Panc1 (cell line): ENCODE measurements at regions not wholly inside any gene's neighbourhood (a gene's known extent, or its start where the extent isn't known, plus 50 kb on each side); places are given as distances from the start of the nearest gene placed in this dataset.
"Not testable (repeated sequence)": the region's sequence is repeated elsewhere in the genome, so short reads cannot be mapped to it uniquely, and the experiment has no call there.

Source experiments
- ATAC-seq: fragments of 200-7000 bp; cut with Tn5 transposase; 2 replicates; pipeline ENCODE4 v1.9.1; 2020; ENCODE audit warnings: mild to moderate bottlenecking, moderate library complexity
- BruUV-seq: library from RNA; stranded (reverse); fragments of 400-500 nt; replicated peaks from 2 replicates; lab custom pipeline; 2021; lab: Mats Ljungman, UMichigan
- CTCF ChIA-PET: fragments of 300-600 bp; sonication (Branson Sonifier 250); formaldehyde crosslinking; loops from one replicate; lab custom pipeline; 2022; ENCODE audit warnings: antibody characterized with exemption; lab: Charles Lee
- POLR2A ChIA-PET: fragments of 300-600 bp; sonication (Branson Sonifier 250); formaldehyde crosslinking; loops from one replicate; lab custom pipeline; 2022; ENCODE audit warnings: antibody characterized with exemption; lab: Charles Lee
- DNase-seq: peaks from one replicate; pipeline ENCODE4 v3.0.0-alpha.2; 2010; ENCODE audit warnings: low read depth, low spot score
- H3K27ac ChIP-seq: 2 replicates; pipeline ENCODE4 v1.5.1; 2011; ENCODE audit warnings: mild to moderate bottlenecking, low read length, inconsistent platforms
- H3K27me3 ChIP-seq: fragments of 200-500 bp; sonication (Bioruptor generic); 2 replicates; pipeline ENCODE4 v1.6.0; 2014; ENCODE audit warnings: low read length, inconsistent platforms; ENCODE audit not compliant: control insufficient read depth, insufficient read depth
- H3K36me3 ChIP-seq: fragments of 200-500 bp; sonication (Bioruptor generic); 2 replicates; pipeline ENCODE4 v1.5.1; 2014; ENCODE audit warnings: inconsistent platforms, mild to moderate bottlenecking, low read length, moderate library complexity; ENCODE audit not compliant: control insufficient read depth, insufficient read depth
- H3K4me1 ChIP-seq: 2 replicates; pipeline ENCODE4 v1.5.1; 2011; ENCODE audit warnings: inconsistent platforms, mild to moderate bottlenecking, low read length, moderate library complexity; ENCODE audit not compliant: control insufficient read depth, insufficient read depth
- H3K4me3 ChIP-seq, 2 experiments: 2 replicates each; pipeline ENCODE4 v1.5.1; 2011 to 2012; ENCODE audit warnings: low read depth in 2 of 2, low read length in 2 of 2, mild to moderate bottlenecking in 2 of 2, inconsistent platforms in 1 of 2, moderate library complexity in 1 of 2
- H3K9me3 ChIP-seq: fragments of 200-500 bp; sonication (Bioruptor generic); 2 replicates; pipeline ENCODE4 v1.5.1; 2014; ENCODE audit warnings: low read depth, mild to moderate bottlenecking, inconsistent platforms, low read length, moderate library complexity; ENCODE audit not compliant: control insufficient read depth, insufficient read depth
- CTCF ChIP-seq: fragments of 450-650 bp; IDR thresholded peaks from 2 replicates; pipeline ENCODE4 v1.5.1; 2017; ENCODE audit warnings: mild to moderate bottlenecking
- POLR2AphosphoS5 ChIP-seq: IDR thresholded peaks from 2 replicates; pipeline ENCODE4 v1.6.1; 2012; ENCODE audit warnings: mild to moderate bottlenecking, low read depth, low read length, moderate library complexity
- REST ChIP-seq, 2 experiments: IDR thresholded peaks; 2 replicates each; pipeline ENCODE4 v1.6.1; 2011 to 2012; ENCODE audit warnings: low read depth in 2 of 2, control low read depth in 1 of 2, low read length in 1 of 2, mild to moderate bottlenecking in 1 of 2, moderate library complexity in 1 of 2; ENCODE audit not compliant: insufficient read depth in 1 of 2
- SIN3A ChIP-seq: IDR thresholded peaks from 2 replicates; pipeline ENCODE4 v1.6.1; 2012; ENCODE audit warnings: low read depth, mild to moderate bottlenecking, low read length, moderate library complexity, borderline replicate concordance; ENCODE audit not compliant: insufficient read depth
- TCF7L2 ChIP-seq: IDR thresholded peaks from 2 replicates; pipeline ENCODE4 v1.6.1; 2011; ENCODE audit warnings: mild to moderate bottlenecking, low read depth, low read length, inconsistent platforms
- in situ Hi-C: cut with HindIII; loops from 2 replicates; pipeline ENCODE4 v1.10.0; 2016; ENCODE audit warnings: low sequenced_read_pairs, low pct_unique_long_range_greater_than_20kb
- intact Hi-C: fragments of 100-400 bp; cut with micrococcal nuclease; formaldehyde crosslinking; loops from one replicate; pipeline ENCODE4 v1.10.0; 2022; ENCODE audit not compliant: unreplicated experiment

- CTCF ChIA-PET, result no interaction called here
Measured at GRCh38 chr12:67546746-67547145, 101.8 kb upstream of the DYRK2 start.

GRCh38 chr12:67555075-67555717, 93.3 kb upstream of the DYRK2 start:
- ATAC-seq, POLR2A ChIA-PET, H3K4me1 ChIP-seq, H3K9me3 ChIP-seq, H3K27ac ChIP-seq, in situ Hi-C loops, DNase-seq, CTCF ChIA-PET, H3K36me3 ChIP-seq, intact Hi-C loops, H3K4me3 ChIP-seq, BruUV-seq, H3K27me3 ChIP-seq: not testable (repeated sequence)

More at GRCh38 chr12:67546746-67547145, 101.8 kb upstream of the DYRK2 start:
- H3K36me3 ChIP-seq, result no peaks in the 10 kb centered on the region
- no peak overlapping the region for H3K27ac ChIP-seq
- TF ChIP-seq CTCF, result no peak
- TF ChIP-seq REST (IDR thresholded peaks at IDR 0.05; ENCODE audit: insufficient read depth in 1 of 2, low read depth in 2 of 2, low read length in 1 of 2), result no peak
- TF ChIP-seq POLR2AphosphoS5, result no peak
- no peak for TF ChIP-seq TCF7L2
- no peak for TF ChIP-seq SIN3A
- DNase-seq, result no peak
- no peaks in the 10 kb centered on the region for H3K4me1 ChIP-seq
- in situ Hi-C loops (no loop called here), intact Hi-C loops (no loop called here)
- no peaks in the 10 kb centered on the region for H3K9me3 ChIP-seq
- POLR2A ChIA-PET, result no interaction called here
- no TSS peak for BruUV-seq
- H3K4me3 ChIP-seq, result no peak overlapping the region
- ATAC-seq, result no peak
- no peaks in the 10 kb centered on the region for H3K27me3 ChIP-seq

- no peak overlapping the region for H3K4me3 ChIP-seq
- in situ Hi-C loops (no loop called here), intact Hi-C loops (no loop called here)
- no peaks in the 10 kb centered on the region for H3K36me3 ChIP-seq
- no peak for DNase-seq
- CTCF ChIA-PET, result no interaction called here
- no peaks in the 10 kb centered on the region; the same call in 1 of the 2 replicates for H3K27me3 ChIP-seq
- BruUV-seq, result no TSS peak
- POLR2A ChIA-PET, result no interaction called here
- H3K4me1 ChIP-seq, result no peaks in the 10 kb centered on the region
- no peak for TF ChIP-seq TCF7L2
- TF ChIP-seq REST (IDR thresholded peaks at IDR 0.05; ENCODE audit: insufficient read depth in 1 of 2, low read depth in 2 of 2, low read length in 1 of 2), result no peak
- TF ChIP-seq CTCF, result no peak
- TF ChIP-seq SIN3A, result no peak
- no peak for TF ChIP-seq POLR2AphosphoS5
- no peaks in the 10 kb centered on the region for H3K9me3 ChIP-seq
- H3K27ac ChIP-seq, result no peak overlapping the region
- ATAC-seq, result no peak
Measured at GRCh38 chr12:67558775-67559174, 89.8 kb upstream of the DYRK2 start.
